ENCODE measurements at regions not wholly inside any gene's neighbourhood (a gene's known extent, or its start where the extent isn't known, plus 50 kb on each side); places are given as distances from the start of the nearest gene placed in this dataset.

- TF ChIP-seq CTCF (conservative IDR thresholded peaks at IDR 0.05; ENCODE audit: low read depth in 2 of 2) (no peak), EZH2phosphoT487 (IDR thresholded peaks at IDR 0.05; ENCODE audit: unreplicated experiment) (no peak), EZH2 (IDR thresholded peaks at IDR 0.05; ENCODE audit: low read depth, unreplicated experiment) (no peak), JUNB (IDR thresholded peaks at IDR 0.05; ENCODE audit: unreplicated experiment) (no peak), POLR2AphosphoS5 (IDR thresholded peaks at IDR 0.05; ENCODE audit: low read depth) (no peak)
These were observed 230.7 kb upstream of the RTL1 start for GRCh38 chr14:101134161-101134631.
